ENCODE measurements at regions not wholly inside any gene's neighbourhood (a gene's known extent, or its start where the extent isn't known, plus 50 kb on each side); places are given as distances from the start of the nearest gene placed in this dataset.

DNA sequence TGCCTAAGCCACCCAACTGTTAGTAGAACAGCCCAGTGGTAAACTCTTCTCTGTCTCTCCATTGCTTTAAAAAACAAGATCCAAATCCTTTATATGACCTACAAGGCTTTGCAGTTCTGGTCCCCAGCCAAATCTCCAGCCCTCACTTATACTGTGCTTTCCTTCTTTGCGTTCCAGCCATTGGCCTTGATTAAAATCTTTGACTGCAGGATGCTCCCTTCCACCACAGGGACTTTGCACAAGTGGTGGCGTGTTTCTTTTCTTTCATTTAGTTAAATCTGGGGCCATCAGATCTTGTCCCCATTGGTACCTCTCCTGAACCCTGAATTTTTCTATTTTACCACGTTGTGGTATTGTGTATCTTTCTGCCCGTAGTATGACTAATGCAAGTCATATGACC is 183.7 kb downstream of the VRK1 start:
- DNase-seq = no peak

DNA sequence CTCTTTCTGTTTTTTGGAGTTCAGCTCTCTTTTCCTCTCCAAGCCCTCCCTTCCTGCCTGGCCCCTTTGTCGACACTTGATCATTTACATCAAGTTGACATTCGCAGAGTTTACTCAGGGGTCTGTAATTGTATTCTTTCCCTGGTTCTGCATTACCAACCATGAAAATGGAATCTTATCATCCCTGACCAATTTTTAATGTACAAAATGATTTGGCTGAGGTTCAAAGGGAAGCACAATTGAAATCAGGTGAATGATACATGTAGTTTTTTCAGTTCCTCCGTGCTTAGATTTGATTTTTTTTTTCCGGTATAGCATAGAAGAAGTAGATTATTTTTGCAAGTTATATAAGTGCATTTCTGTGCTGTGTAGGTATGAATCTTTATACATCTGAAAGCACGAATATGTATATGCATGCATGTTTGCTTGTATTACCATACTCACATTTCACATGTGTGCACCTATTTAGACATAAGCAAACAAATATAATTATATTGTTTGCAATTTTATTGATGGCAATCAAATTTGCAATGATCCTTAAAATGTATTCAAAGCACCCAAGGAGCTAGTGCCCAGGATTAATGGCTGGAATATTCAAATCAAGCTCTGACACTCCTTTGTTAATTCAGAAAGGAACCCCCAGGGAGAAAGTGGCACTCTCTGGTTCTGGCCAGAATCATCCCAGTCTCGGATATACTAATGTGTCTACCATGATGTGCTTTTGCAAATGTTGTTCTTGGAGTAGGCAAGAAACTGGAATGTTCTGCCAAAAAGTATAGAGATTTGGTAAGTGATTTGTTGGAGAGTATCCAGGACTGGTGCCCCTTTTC is 189.3 kb downstream of the VRK1 start:
- no peak for DNase-seq

DNA sequence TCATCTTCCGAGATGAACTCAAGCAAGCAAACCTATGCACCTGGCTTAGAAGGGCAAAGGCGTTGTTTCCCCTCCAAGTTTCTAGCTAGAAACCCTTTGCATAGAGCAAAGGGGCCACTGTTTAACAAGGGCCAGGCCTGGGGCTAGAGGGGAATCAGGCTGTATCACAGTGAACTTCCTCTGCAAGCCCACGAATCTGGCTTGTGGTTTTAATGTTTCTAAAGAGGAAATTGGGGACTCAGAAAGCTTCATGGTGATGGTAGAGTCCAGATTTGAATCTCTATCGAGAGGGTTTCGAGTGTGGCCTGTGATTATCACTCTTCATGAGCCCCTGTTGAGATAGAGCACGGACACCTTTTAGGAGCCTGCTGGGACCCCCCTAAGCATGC is 189.9 kb downstream of the VRK1 start:
- no peak for DNase-seq

DNA sequence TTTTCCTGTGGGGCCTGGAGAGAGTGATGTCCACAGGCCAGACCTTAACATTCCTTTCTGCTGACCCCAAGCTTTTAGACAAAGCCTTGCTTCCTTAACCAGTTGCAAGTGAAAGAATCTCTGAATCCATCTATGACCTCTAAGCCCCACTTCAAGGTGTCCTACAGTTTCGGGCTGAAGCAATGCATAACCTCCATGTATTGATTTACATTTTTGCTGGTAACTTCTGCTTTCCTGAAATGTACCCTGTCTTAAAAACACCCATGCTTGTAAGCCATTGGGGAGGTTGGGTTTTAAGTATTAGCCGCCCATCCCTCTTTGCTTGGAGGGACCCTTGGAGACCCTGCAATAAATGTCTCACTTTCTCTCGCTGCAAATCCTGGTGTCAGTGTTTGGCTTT is 190.6 kb downstream of the VRK1 start:
- no peak for DNase-seq

DNA sequence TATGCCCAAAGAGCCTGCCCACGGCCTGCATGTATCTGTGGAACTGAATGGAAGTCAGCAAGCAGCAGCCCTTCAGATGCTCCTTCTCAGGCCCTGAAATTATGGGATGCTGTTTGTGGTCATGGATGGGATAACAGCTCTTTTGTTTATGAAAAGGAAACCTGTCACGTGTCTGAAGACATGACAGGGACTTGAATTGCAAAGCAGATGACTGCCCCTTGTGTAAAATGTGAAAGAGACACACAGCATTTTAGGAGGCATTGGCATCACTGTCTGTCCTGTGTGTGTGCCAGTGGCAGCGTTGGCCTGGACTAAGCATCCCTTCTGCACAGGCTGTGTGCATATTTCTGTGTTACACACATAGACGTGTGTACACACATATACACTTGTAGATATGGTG is 192.1 kb downstream of the VRK1 start:
- no peak for DNase-seq

DNA sequence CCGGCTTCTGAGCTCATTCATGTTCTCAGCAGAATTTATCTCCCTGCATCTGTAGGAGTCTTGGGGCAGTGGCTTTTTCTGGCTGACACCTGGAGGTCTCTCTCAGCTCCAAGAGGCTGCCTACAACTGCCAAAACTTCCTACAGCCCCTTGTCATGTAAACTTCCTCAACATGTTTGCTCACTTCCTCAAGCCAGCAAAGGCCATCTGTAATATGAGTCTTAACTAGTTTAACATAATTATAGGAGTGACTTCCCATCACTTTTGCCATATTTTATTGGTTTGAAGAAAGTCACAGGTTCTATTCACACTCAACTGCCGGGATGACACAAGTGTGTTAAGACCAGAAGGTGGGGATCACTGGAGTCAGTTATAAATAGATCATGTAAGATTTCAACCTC is 194.0 kb downstream of the VRK1 start:
- DNase-seq = no peak

DNA sequence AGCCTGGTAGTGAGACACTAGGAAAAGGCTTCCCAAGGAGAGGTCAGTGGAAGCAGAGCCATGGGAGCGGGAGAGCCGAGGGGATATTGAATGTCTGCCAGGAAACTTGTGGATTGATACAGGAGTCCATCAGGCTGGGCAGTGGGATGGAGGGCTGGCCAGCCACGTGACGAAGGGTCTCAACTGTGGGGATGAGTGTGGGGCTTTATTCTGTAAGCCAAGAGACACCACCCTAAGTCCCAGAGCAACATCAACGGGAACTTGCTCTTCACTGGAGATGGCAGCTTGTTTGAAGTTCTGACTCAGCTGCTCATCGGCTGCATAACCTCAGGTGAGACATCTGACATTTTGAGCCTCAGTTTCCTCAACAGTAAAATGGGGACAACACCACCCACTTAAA is 197.8 kb downstream of the VRK1 start:
- DNase-seq = no peak

DNA sequence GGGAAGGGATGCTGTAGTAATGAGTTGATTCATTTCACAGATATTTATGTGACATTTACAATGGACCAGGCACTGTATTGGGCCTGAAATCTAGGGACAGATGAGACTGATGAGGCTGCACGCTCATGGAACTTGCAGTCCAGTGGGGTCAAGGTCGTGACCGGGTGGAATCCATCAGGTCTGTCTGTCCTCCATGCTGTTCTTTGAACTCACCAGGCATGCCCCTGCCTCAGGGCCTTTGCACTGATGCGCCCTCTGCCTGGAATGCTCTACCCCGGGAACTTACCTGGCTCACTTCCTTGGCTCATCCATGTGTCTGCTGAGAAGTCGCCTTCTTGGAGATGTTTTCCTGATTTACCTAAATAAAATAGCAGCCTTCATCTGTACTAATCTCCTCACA is 200.1 kb downstream of the VRK1 start:
- DNase-seq = no peak

DNA sequence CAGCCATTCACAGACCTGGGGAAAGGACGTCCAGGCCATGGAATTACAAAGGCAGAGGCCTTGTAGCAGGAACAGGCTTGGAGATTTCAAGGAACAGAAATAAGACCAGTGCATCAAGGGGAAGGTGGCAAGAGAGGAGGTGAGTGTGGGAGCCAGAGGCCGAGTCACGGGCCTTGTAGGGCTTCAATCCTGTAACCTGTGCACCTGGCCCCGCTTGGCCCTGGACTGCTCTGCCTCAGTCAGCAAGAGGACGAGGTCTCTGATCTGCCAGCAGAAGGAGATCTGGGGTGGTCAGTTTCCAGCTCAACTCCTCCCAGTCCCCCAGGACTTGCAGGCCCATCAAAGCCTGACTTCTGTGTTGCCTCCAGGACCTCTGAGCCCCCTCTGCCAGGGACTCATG is 200.8 kb downstream of the VRK1 start:
- no peak for DNase-seq

DNA sequence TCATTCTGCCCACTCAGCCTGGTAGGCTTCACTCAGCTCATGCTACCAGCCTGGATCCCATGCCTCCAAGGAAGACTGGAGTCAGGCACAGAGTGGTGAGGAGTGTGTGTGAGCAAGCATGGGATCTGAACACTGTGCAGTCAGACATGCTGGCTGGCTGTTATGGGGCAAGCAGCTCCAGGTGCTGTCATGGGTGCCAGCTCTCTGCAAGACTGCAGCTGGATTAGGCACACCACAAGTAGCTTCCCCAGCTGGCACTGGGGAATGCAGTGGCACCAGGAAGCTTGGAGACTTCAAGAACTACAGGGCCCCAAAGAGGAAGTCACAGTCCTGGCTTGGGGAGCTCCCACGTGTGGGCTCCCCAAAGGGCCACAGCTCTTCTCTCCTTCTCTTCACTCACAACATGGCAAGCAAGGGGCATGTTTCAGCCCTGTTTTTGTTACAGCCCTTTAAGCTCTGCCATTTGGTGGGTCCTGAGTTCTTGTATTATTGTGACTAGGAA is 202.5 kb downstream of the VRK1 start:
- no peak for DNase-seq

DNA sequence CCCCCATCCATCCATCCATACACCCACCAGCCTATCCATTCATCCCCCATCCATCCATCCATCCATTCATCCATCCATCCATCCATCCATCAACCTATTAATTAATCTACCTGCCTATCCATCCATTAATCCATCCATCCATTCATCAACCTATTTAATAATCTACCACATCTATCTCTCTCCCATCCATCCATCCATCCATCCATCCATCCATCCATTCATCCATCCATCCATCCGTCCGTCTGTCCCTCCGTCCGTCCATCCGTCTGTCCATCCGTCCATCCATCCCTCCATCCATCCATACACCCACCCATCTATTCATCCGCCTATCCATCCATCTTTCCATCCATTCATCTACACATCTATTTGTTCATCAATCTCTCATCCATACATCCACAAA is 205.3 kb downstream of the VRK1 start:
- no peak for DNase-seq

DNA sequence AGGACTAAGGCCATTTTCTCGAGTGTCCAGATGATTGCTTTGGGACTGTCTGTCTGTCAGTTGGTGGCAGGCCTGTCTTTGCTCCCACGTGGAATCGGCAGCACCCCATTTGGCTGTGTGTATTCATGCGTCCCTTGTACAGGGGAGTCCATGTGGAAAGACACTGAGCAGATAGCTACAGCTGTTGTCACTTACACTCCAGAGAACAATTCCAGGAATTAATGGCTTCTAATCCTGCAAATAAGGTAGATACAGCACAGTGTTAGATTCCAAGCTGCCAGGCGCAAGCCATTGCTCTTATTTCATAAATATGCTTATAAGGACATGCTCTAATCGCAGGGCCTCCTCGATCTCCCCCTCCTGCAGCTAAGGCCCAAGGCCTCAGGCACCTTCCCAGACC is 208.8 kb downstream of the VRK1 start:
- no peak for DNase-seq

DNA sequence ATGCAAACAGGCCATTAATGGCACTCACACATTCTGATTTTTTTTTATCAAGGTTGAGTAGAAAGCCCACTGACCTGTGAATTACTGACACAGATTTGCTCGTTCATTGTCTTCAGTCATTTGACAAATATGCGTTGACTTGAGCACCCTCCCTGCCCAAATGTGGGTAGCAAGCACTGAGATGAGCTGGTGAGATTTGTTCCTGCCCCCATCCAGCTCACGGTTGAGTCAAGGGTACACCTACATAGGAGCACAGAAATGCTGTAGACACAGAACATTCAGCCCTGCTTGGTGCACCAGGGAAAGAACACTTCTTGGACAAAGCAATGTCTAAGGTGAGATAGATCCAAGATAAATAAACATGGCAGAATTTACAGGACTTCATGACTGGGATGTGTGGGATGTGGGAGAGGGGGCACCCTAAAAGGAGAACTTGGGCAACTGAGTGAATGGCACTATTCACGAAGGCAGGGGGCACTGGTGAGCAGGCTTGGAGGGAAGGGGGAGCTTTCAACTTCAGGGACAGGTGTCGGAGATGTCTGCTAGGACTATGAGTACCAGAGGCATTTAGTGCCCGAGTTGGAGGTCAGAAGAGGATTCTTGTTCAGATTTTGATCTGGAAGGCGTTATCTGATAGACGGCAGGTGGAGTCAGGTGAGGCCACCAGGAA is 213.4 kb downstream of the VRK1 start:
- no peak for DNase-seq

DNA sequence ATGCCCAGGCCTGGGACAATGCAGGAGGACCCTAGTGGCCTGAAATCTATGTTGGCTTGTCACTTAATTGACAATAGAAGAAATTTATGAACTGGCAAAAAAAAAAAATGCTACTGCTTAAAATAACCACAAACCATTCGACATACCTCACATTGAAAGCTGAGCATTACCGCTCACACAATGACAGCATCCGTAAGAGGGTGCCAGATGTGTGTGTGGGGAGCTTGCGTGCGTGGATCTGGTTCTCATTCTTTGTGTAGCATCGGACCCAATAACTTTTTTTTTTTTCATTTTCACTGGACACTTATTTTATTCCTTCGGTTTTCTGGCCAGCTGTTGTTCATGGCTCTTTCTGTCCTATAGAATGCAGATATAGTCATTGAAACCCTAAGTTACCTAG is 216.7 kb downstream of the VRK1 start:
- no peak for DNase-seq

DNA sequence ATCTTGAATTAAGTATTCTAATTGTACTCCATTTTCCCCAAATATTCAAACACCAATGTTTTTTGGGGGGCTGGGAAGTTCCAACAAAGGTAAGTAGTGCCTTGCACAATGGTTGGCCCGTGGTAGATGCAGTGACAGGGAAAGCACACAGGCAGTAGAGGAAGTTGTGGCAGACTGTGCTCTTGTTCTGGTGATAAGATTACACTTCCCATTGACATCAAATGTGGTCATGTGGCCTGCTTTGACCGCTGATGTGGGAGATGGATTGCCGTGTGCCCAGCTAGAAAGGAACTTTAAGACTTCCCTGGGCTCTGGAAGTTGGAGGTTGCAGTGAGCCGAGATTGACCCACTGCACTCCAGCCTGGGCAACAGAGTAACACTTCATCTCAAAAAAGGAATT is 223.8 kb downstream of the VRK1 start:
- DNase-seq = no peak

DNA sequence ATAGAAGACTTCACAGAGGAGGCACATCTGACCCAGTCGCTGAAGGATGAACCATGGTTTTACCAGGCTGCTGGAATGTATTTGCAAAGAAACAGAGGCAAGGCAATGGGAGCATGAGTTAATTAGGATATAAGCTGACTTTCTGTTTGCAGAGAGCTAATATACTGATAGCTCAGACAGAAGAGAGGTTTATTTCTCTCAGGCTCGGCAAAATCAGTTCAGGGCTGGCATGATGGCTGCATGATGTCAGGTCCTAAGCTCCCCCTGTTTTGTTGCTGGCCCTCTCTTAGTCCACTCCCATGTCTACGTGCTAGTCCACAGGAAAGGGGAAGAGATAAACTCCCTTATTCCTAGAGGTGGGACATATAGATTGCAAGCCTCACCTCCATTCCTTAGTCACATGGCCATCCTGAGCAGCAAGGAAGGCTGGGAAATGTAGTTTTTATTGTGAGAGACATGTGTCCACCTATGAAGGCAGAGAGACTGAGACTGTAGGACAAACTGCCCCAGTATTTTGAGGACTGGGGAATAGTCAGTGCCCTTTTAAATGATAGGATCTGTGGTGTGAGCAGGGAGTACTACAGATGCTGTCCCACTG is 224.5 kb downstream of the VRK1 start:
- no peak for DNase-seq

DNA sequence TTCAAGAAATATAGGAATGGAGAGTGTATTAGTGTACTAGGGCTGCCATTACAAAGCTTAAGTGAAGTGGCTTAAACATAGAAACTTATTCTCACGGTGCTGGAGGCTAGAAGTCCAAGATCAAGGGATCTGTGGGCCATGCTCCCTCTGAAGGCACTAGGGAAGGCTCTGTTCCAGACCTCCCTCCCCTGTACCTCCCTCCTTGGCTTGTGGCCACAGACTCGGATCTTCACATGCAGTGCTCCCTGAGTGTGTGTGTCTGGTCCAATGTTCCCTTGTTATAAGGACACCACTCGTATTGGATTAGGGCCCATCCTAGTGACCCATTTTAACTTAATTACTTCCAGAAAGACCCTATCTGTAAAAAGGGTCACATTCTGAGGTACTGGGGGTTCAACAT is 225.6 kb downstream of the VRK1 start:
- DNase-seq = no peak

DNA sequence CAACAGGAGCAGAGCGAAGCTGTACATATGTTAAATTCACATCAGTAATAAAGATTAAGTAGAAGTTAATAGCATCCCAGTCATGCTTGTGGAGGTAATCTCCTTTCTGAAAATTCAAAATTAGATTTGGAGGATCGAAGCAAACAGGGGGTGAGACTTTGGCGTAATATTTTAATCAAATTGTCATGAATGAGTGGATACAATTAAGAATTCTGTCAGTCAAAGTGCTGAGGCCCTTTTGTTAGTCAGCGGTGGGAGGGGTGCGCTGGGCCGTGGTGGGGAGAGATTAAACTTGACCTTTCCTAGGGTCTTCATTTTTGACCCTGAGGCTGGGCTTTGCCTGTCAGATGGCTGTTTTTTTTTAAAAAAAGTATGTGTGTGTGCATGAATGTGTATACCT is 226.7 kb downstream of the VRK1 start:
- DNase-seq = no peak

DNA sequence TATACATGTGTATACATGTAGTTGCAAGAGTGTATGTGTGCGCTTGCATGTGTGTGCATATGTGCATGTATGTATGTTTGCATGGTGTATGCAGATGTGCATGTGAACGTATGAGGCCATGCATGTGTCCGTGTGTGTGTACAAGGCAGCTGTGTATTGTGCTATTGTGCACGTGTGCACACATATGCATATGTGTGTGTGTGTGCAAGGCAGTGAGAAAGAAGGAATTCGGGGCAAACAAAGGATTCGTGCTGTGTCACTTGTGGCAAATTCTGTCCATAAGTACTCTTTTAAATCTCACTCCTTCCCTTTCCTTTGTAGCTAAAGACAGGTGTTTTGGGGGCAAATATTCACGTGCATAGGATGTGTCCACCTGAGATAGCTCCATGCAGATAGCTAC is 227.1 kb downstream of the VRK1 start:
- DNase-seq = no peak

DNA sequence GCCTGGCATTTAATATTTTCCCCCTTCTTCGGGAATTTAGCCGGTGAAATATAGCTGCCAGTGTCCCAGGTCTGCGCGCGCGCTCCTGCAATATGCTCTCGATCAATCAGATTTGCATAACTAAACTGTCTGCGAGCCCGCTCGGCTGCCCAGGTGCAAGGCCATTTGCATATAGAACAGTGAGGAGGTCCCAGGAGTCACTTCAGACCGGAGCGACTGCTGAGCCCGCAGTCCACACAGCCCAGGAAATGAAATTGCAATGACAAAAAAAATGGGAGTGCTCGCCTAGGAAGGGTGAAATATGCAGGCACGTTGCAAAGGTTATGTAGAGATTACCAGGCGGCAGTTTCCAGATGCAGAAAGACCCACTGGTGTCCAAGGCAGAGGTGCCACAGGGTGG is 228.5 kb downstream of the VRK1 start:
- no peak for DNase-seq

DNA sequence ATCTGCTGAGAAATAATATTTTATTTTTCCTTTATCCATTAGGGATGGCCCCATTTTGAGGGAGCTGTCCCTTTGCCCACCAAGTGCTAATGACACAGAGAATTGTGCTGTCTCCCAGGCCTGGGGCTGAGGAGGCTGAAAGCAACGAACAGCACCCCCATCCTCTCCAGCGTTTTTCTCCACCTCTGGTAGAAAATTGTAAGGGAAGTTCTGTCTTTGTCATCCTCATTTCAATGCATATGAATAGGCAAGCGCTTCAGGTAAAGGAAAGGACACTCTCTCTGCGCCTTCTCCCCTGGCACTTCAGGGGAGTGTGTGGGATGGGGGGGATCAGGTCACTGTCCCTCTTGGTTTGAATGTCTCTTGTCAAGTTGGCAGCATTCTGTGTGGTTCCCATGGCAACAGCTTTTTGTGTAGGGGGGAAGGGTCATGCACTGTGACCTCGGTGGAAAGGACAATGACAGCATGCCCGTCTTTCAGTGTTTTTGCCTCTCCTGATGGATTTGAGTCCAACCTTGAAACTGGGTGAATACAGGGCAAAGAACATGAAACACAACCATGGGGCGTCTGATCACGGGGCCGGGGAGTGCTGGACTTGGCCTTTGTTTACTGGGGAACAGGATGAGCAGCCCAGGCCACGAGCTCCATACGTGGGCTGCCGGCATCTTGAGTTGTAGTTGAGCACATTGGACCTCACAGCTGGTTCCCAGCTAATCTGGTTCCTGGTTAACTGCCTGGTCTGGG is 230.2 kb downstream of the VRK1 start:
- no peak for DNase-seq

DNA sequence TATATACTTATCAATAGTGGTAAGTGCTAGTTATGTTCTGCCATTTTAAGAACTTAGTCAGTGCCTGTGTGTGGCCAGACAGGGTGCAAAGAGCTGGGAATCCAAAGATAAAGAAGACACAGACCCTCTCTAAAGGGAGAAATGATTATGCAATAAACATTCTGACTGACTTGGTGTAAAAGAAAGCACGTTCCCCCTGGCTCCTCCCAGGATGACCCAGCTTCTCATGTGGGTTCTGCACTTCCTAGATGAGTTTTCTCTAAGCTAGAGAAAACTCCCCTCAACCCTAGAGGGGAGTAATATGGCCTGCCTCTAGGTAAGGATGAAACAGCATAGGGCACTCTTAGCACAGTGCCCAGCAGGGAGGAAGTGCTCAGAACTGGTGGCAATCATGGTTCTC is 231.2 kb downstream of the VRK1 start:
- DNase-seq = no peak

DNA sequence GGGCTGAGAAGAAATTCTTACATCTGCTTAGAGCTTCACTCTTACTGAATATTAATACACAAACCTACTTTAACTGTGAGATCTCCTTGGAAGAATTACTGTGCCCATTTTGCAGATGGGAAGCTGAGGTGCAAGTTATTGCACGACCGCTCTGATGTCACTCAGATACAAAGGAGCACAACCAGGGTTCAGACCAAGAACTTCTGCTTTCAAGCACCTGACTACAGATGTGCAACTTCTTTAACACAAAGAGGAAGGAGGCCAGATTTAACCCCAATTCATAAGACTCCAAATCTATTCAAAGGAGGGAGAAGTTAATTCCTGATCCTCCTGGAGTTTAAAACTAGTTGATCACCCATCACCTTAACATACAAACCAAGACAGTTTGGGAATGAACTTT is 232.6 kb downstream of the VRK1 start:
- no peak for DNase-seq

DNA sequence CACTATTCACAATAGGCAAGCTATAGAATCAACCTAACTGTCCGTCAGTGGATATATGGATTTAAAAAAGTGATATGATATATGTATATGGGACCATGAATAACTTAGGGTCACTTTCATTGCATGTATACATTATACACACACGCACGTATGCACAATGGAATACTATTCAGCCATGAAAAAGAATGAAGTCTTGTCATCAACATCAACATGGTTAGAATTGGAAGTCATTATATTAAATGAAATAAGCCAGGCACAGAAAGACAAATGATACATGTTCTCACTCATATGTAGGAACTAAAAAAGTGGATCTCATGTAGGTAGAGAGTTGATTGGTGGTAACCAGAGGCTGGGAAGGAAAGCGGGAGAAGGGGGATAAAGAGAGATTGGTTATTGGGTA is 234.3 kb downstream of the VRK1 start:
- no peak for DNase-seq
